Frontal cortex (tissue), 3 donors: ENCODE measurements at regions not wholly inside any gene's neighbourhood (a gene's known extent, or its start where the extent isn't known, plus 50 kb on each side); places are given as distances from the start of the nearest gene placed in this dataset.
"Not testable (repeated sequence)": the region's sequence is repeated elsewhere in the genome, so short reads cannot be mapped to it uniquely, and the experiment has no call there.

Experiments used
- DNase-seq, 2 donors: peaks; one replicate each; pipeline ENCODE4 v3.0.0; 2012; ENCODE audit warnings: low spot score in 2 of 2
- FAIRE-seq: peaks from 2 replicates; lab custom pipeline; 2012; peaks lifted over from hg19 to GRCh38; lab: Jason Lieb, UNC
- donor health status: control.
- donor health status: control.
- donor health status: control.

DNA sequence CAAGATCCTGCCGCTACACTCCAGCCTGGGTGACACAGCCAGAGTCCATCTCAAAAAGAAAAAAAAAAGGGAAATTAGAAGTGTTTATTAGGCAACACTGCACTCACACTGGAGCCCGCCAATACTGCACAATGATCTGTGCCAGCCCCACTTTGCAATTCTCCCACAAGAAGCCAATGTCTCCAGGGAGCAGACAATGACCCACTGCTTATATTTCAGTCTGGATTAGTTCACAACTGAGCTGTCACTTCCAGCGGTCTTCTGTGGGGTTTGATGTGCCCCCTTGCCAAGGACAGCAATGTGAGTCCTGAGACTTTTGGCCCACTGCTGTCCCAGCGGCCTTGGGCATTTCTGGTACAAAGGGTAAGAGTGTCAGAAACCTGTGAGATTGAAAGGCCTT is 85.6 kb upstream of the PPM1B start:
- DNase-seq = no peak
- no peak for FAIRE-seq

DNA sequence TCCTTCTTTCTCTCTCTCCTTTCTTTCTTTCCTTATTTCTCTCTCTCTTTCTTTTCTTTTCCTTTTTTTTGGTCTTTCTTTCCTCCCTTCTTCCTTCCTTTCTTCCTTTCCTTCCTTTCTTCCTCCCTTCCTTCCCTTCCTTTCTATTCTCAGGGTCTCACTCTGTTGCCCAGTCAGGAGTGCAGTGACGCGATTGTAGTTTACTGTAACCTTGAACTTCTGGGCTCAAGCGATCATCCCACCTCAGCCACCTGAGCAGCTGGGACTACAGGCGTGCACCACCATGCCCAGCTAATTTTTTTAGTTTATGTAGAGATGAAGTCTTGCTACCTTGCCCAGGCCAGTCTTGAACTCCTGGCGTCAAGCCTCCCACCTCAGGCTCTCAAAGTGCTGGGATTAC is 83.8 kb upstream of the PPM1B start:
- FAIRE-seq (no peak), DNase-seq (no peak)

DNA sequence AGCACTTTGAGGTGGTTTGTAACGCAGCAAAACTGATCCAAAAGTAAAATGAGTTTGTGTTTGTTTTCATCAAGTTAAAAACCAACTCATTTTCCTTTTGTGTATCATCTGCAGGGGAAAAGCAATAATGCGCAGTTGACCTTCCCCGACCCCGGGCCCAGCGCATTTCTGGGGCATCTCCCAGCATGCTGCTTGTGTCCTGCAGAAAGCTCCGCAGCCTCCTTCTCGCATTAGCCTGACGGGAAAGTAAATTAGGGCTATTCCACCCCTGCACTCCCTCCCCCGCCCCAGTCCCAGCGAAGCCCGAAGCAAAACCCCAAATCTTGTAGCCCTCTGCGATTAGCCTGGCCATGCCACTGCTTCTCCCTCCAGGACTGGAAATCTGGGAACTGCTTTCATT is 82.0 kb upstream of the PPM1B start:
- DNase-seq (no peak), FAIRE-seq (no peak)

DNA sequence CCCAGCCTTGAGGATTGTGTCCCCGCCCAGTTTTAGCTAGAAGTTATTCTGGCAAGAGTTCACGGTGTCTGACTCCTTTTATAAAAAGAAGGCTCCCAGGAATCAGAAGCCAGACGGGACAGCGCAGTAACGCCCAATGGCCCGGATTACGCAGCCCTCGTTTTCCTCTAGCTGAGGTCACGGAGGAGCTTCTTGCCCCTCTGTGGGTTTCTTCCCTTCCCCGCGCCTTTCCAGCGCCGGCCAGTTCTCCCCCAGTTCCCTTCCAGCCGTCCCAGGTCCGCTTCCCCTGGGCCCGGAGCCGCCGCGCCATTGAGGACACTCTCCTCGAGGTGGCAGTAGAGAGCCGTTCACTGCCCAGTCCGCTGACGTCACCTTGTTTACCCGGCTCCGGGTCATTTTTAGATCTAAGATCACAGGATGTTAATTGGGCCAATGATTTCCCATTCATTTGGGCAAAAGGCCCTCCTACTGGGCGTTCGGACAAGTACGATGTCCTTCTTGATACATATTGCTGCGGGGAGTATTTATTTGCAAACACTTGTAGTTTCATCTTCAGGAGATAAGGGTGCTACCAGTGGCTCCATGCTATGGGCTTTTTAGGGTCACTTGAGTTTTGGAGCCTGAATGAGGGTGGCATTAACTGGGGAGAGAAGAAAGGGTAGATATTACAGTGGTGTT is 81.5 kb upstream of the PPM1B start:
- FAIRE-seq = peak; percentile 58
- peak; percentile 52 to 80 for DNase-seq

DNA sequence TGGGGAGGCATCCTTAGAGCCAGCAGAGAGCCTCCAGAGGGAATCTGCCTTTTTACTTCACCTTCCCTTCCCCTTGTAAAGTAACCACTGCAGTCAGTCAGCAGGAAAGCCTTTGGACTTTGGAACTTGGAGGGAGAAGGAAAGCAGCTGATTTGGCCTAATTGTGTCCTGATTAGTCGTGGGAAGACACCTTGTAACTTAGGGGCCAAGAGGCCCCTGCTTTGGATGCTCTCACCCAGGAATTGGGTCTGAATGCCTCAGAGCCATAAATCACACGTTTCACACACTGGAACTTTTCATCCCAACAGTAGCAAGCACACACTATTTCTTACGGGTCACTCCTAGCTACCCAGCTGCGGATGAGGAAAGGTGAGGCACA is 81.0 kb upstream of the PPM1B start:
- DNase-seq (no peak), FAIRE-seq (no peak)

DNA sequence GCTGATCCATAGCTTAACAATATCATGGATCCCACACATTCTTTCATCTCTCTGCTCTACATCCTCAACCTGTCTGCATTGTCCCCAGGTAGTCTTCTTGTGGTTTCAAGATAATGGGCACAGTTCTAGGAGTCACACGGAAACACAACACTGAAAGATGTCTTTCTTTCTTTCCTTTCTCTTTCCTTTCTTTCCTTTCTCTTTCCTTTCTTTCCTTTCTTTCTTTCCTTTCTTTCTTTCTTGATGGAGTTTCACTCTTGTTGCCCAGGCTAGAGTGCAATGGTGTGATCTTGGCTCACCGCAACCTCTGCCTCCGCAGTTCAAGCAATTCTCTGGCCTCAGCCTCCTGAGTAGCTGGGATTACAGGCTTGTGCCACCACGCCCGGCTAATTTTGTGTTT is 76.2 kb upstream of the PPM1B start:
- not testable (repeated sequence) for FAIRE-seq, DNase-seq

DNA sequence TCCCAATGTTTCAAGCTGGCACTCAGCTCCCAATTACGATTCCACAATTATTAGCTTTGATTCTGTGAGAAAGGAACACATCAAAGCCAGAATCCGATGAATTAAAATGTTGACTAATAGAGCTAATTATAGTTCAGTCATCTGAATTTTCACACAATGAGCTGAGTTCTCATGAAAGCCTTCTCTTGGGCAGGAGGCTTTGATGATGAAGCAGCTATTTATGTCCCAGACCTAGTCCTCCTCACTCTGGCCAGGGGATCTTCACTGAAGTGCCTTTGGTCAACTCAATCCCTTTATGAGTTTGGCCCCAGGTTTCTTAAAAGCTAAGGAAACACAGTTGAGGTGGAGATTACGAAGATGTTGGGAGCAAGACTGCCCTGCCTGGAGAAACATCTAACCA is 74.7 kb upstream of the PPM1B start:
- DNase-seq = no peak
- no peak for FAIRE-seq

DNA sequence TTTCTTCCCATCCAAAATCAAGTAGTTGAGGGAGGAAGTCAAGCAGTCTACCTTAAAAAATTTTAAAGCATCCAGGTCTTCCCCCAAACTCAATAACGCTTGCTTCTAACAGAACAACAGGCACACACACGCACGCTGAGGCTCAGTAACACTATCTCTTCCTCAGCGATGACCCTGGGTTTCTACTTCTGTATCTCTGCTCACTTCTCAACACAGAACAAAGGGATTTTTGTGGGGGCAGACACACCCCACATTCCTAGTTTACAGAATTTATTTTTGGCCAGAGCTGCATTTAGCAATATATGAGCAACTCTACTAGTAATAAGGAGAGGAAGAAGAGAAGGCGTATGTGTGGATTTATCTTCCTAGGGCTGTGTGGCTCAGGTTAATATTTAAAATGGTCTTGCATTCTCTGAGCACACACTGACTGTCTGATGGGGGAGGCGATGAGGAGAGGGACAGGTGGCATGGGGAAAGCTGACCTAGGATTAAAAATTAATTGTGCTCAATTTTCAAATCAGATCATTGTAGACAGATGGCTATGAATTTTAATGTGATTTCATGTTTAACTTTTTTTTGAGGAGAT is 71.3 kb upstream of the PPM1B start:
- FAIRE-seq (no peak), DNase-seq (no peak)

DNA sequence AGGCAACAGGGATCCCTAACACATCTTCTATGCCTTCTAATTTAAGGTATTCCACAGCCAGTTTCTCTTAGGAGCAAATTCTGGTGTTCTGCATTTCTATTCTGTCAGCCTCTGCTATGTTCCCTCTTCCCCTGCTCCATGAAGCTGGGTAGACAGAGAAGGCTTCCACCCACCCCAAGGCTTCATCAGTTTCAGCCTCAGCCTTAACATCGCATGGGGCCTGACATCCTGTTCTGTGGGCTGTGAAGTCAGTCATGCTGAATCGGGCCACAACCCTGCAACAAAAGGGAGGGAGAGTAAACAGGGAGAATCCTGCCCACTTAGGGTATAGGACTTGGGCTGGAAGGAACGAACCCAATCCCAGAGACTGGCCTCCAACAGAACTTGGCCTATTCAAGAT is 70.6 kb upstream of the PPM1B start:
- no peak for FAIRE-seq
- DNase-seq = no peak

DNA sequence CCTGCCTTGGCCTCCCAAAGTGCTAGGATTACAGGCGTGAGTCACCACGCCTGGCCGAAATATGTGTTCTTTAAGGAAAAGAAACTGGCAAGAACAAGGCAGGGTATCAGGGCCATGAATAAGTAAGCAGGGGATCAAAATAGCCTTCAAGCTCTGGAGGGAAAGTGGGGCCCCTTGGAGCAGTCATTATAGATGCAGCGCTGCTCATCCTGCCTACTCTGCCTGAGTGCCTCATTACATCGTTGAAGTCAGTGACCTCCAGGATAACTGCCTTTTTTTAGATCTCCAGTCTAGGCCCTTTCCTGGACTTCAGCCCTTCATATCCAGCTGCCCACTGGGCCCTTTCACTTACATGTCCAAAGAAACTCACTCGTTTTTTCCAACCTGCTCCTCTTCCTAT is 69.8 kb upstream of the PPM1B start:
- FAIRE-seq (no peak), DNase-seq (no peak)

DNA sequence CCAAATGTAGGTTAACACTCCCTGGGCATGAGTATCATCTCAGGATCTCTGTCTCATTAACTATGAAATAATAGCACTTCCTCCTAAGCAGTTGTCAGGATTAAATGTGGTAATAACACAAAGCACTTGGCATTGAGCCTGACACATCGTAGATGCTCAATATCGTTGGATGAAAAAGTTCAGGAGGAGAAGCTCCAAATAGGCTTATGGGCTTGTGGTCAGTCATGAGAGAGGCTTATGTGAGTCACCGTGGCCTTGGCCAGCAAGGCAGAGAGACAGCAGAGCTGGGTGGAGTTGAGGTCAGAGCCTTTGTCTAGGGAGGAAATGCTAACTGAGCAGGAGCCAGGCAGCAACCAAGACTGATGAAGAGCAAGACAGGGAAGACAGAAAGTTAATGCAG is 68.3 kb upstream of the PPM1B start:
- FAIRE-seq = no peak

DNA sequence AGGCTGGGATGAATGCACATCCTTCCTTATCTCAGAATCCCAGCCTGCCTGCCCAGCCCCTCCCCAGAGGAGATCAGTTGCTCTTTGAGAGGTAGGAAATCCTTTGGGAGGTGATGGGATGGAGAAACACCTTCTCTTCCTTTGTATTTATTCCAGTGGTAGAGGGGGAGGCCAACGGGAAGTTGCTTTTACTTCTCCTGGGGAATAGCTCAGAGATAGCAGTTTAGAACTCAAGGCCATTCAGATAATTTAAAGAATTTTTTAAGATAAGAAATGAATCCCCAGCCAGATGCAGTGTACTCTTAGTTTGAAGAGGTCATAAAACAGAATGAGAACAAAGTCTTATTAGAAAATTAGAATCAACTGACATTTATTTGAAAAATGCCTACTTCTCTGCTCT is 67.4 kb upstream of the PPM1B start:
- FAIRE-seq = no peak

More for the DNA sequence above, 68.3 kb upstream of the PPM1B start:
- no peak for DNase-seq

DNA sequence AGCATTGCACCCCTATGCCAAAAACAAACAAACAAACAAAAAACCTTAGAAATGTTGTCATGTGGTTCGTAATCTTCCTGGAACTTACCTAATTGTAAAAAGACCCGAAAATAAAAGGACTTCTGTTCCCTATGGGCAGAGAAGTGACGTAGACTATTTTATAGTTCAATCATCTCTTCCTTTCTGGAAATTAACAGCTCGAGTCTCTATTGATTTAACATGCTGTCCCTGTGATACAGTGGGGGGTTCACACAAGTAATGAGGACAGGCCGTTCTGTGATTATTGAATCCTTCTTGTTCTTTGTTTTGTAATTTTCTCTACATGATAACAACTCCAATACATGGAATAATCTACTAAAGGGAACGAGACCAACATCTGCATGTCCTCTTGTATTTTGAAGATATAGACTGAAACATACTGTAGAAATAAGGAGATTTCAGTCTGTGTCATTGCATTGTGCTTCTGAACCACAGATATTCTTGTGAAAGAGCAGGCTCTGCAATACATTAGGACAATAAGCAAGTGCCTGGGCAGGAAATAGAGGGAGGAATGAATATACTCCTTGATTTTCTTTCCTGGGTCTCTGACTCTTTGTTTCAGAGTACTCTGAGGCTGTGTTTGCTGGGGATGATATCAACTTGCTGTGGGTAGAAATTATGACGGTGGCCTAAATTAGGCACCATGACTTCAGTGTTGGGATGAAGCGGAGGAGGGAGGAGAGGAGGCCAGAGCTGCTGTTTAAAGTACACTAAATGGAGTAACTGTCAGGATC is 65.7 kb upstream of the PPM1B start:
- no peak for DNase-seq
- FAIRE-seq = no peak

More for the DNA sequence above, 67.4 kb upstream of the PPM1B start:
- DNase-seq = no peak

DNA sequence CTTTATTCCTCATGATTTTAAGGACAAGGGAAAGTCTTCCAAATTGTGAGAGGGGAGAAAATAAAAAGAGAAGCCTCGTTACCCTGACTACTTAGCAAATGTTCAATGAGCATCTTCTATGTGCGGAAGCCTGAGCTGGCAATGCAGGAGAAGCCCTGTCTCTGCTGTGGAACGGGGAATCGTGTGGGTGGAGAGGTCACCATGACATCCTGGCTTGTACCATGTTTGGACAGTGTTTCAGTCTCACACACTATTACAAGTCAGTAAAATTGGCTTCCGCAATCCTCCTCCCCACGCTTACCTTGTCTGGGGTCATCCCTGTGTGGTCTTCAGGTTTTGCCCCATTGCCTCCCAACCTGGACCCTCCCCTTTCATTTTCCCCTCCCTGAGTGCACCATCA is 65.0 kb upstream of the PPM1B start:
- DNase-seq (no peak), FAIRE-seq (no peak)

DNA sequence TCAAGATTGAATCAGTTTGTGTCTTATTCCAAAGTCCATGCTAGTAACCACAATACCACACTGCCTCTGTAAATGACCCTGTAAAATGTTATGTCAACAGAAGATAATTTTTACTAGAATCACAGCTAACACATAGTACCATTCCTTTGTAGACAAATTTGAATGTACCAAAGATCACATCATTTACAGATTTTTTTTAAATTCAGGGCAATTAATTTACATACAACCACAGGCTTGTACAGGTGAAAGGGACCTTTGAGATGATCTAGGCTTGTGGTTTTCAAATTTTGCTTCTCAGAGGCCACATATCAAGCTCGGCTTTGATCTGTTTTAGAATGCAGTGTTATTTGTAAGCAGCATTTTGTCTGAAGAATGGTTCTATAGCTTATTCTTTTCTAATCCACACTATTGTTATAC is 63.8 kb upstream of the PPM1B start:
- FAIRE-seq (no peak), DNase-seq (no peak)

DNA sequence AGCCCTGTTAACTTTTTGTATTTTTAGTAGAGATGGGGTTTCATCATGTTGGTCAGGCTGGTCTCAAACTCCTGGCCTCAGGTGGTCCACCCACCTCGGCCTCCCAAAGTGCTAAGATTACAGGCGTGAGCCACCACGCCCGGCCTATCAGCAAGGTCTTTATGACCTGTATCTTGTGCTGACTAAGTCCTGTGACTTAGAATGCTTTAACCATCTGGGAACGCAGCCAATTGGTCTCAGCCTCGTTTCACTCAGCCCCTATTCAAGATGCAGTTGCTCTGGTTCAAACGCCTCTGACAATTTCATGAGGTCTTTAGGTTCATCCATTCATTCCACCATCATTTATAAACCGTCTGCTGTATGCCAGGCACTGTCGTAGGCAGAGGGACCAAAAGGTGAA is 62.2 kb upstream of the PPM1B start:
- FAIRE-seq, DNase-seq: not testable (repeated sequence)

DNA sequence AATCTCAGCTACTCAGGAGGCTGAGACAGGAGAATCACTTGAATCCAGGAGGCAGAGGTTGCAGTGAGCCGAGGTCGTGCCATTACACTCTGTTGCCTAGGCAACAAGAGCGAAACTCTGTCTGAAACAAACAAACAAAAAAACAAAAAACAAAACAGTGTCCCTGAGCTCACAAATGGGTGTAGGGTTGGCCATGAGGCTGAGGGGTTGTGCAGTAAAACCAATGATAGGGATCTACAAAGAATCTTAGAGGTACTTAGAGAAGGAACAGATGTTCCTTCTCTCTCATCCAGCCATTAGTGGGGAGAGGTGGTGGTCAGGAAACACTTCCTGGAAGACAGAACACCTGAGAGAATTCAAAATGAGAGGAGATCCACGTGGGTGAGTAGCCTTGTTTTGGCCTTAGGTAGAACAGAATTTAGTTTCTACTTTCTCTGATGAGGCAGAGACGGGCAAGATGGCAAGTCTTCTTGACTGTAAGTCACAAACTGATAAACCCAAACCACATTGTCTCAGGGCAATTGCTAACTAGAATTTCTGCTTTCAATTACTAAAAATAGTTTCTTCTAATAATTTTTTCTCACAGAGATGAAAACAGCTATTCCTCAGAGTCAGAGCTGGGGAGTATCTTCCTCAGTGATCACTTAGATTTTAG is 61.5 kb upstream of the PPM1B start:
- FAIRE-seq (no peak), DNase-seq (no peak)

DNA sequence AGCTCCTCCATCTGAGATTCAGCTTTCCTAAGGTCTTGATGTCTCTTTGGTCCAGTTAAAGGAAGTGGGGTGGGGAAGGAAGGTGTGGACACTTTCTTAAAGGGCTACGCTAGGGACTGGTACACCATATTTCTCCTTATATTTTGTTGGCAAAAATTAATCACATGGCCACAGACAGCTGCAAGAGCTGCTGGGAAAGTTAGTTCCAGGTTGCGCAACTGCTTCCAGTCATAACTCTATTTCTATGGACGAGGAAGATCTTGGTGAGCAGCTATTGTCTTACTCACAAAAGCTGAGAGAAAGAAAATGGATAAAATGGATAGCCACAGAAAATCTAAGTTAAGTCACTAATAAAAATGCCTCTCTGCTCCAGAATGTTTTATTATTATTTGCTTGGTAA is 60.7 kb upstream of the PPM1B start:
- DNase-seq (no peak), FAIRE-seq (no peak)

DNA sequence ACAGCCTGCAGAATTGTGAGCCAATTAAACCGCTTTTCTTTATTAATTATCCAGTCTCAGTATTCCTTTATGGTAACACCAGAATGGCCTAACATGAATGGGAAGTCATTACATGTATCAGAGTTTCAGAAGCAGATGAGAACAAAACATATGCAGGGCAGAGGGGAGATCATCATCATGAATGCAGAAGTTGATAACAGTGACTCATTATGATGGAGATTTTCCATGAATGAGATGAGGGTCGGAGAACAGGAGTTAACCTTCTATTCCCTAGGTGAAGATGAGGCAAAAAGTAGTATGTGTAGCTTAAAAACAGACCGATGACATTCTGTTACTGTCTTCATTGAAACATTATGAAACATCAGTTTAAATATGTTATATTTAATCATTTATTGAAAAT is 59.5 kb upstream of the PPM1B start:
- FAIRE-seq (no peak), DNase-seq (no peak)

DNA sequence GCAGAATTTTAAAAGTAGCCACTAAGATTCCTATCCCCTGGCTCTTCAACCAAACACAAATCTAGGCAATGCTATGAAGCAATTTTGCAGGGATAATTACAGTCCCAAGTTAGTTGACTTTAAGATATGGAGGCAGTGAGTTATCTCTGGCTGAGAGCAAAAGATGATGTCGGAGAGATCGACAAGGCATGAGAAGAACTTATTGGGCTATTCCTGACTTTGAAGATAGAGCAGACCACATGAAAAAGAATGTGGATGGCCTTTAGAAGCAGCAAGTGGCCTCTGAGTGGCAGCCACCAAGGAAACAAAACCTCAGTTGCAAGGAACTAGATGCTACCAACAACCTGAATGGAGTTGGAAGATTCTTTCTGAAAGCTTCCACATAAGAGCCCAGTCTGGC is 58.2 kb upstream of the PPM1B start:
- no peak for DNase-seq
- no peak for FAIRE-seq

DNA sequence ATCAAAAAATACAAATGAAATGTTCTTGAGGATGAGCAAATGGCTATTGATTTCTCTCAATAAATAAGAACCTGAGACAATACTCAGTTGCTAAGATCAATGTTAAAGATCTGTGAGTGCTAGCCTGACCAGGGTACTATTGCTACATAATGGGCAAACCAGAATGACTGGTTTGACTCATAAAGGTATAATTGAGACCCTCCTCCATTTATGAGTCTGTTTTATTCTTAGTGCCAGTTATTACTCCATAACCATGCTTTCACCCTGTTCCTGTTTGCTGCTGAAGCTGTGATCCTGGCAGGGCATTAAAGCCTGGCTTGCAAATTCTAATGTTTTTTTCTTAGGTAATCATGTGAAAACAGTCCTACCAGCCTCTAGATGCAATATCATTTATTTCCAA is 56.6 kb upstream of the PPM1B start:
- FAIRE-seq (no peak), DNase-seq (no peak)
